WTC11 (cell line): ENCODE measurements at regions not wholly inside any gene's neighbourhood (a gene's known extent, or its start where the extent isn't known, plus 50 kb on each side); places are given as distances from the start of the nearest gene placed in this dataset.

Experiments
- FOXK1 ChIP-seq: sonication (generic); formaldehyde crosslinking; IDR thresholded peaks from 2 replicates; pipeline ENCODE4 v1.8.0; 2022; ENCODE audit warnings: mild to moderate bottlenecking, moderate library complexity, missing genetic modification reagents
- IRF2 ChIP-seq: sonication (generic); formaldehyde crosslinking; IDR thresholded peaks from 2 replicates; pipeline ENCODE4 v1.8.0; 2022; ENCODE audit warnings: low read depth, missing genetic modification reagents, borderline replicate concordance
- NFE2L1 ChIP-seq: sonication (generic); formaldehyde crosslinking; IDR thresholded peaks from 2 replicates; pipeline ENCODE4 v1.8.1; 2023; ENCODE audit warnings: missing genetic modification reagents
- NFYB ChIP-seq: sonication (generic); formaldehyde crosslinking; conservative IDR thresholded peaks from 2 replicates; pipeline ENCODE4 v1.8.0; 2022; ENCODE audit warnings: low read depth, missing genetic modification reagents
- NR3C1 ChIP-seq: sonication (generic); formaldehyde crosslinking; conservative IDR thresholded peaks from 2 replicates; pipeline ENCODE4 v1.8.1; 2023; ENCODE audit warnings: low read depth, mild to moderate bottlenecking, missing genetic modification reagents
- RORB ChIP-seq: fragments of 250-450 bp; sonication (Bioruptor Pico); IDR thresholded peaks from 2 replicates; pipeline ENCODE4 v1.9.0; 2021; ENCODE audit warnings: mild to moderate bottlenecking
- TEAD1 ChIP-seq: sonication (generic); formaldehyde crosslinking; IDR thresholded peaks from 2 replicates; pipeline ENCODE4 v1.8.0; 2022; ENCODE audit warnings: mild to moderate bottlenecking, missing genetic modification reagents
- ZNF263 ChIP-seq: sonication (generic); formaldehyde crosslinking; IDR thresholded peaks from 2 replicates; pipeline ENCODE4 v1.8.1; 2022; ENCODE audit warnings: low read depth, mild to moderate bottlenecking, moderate library complexity, missing genetic modification reagents
- ZNF317 ChIP-seq: sonication (generic); formaldehyde crosslinking; IDR thresholded peaks from 2 replicates; pipeline ENCODE4 v1.8.1; 2023; ENCODE audit warnings: low read depth, mild to moderate bottlenecking, moderate library complexity, missing genetic modification reagents, borderline replicate concordance
- TF ChIP-seq, protein P1 (sequence below): fragments of 200-600 bp; IDR thresholded peaks from 2 replicates; pipeline ENCODE4 v1.8.0; 2022; ENCODE audit warnings: antibody characterized with exemption
- TF ChIP-seq, protein P2 (sequence below): sonication (generic); formaldehyde crosslinking; IDR thresholded peaks from 2 replicates; pipeline ENCODE4 v1.8.1; 2023; ENCODE audit warnings: mild to moderate bottlenecking, missing genetic modification reagents, borderline replicate concordance
- TF ChIP-seq, protein P3 (sequence below): sonication (generic); formaldehyde crosslinking; IDR thresholded peaks from 2 replicates; pipeline ENCODE4 v1.8.0; 2022; ENCODE audit warnings: mild to moderate bottlenecking, missing genetic modification reagents
- TF ChIP-seq, protein P4 (sequence below): sonication (generic); formaldehyde crosslinking; IDR thresholded peaks from 2 replicates; pipeline ENCODE4 v1.8.1; 2023; ENCODE audit warnings: mild to moderate bottlenecking, missing genetic modification reagents, moderate library complexity

DNA sequence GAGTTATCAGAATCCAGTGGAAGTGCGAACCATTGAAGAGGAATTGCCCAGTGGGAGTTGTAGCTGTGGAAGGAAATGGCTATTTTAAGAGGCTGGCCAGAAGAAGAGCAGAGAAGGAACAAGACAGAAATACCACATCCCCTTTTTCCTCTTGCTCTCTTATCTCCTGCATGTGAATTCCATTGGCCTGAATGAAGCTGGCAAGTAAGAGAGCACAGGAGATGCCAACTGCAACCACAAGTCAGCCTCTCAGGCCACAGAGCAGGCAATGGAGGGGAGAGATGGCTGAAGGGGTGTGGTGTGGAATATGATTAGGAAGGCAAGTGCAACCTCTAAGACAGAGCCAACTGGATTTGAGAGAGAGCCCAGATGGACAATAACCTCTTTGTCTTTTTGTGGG lies 362.7 kb upstream of the IMPG1 start:
- TF ChIP-seq, protein P1, sequence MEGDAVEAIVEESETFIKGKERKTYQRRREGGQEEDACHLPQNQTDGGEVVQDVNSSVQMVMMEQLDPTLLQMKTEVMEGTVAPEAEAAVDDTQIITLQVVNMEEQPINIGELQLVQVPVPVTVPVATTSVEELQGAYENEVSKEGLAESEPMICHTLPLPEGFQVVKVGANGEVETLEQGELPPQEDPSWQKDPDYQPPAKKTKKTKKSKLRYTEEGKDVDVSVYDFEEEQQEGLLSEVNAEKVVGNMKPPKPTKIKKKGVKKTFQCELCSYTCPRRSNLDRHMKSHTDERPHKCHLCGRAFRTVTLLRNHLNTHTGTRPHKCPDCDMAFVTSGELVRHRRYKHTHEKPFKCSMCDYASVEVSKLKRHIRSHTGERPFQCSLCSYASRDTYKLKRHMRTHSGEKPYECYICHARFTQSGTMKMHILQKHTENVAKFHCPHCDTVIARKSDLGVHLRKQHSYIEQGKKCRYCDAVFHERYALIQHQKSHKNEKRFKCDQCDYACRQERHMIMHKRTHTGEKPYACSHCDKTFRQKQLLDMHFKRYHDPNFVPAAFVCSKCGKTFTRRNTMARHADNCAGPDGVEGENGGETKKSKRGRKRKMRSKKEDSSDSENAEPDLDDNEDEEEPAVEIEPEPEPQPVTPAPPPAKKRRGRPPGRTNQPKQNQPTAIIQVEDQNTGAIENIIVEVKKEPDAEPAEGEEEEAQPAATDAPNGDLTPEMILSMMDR: no peak
- TF ChIP-seq NR3C1 (CRISPR knock-in tag): no peak
- no peak for TF ChIP-seq FOXK1
- no peak for TF ChIP-seq ZNF263 (CRISPR knock-in tag)
- TF ChIP-seq RORB: no peak
- TF ChIP-seq IRF2 (CRISPR knock-in tag): no peak
- TF ChIP-seq, protein P2, sequence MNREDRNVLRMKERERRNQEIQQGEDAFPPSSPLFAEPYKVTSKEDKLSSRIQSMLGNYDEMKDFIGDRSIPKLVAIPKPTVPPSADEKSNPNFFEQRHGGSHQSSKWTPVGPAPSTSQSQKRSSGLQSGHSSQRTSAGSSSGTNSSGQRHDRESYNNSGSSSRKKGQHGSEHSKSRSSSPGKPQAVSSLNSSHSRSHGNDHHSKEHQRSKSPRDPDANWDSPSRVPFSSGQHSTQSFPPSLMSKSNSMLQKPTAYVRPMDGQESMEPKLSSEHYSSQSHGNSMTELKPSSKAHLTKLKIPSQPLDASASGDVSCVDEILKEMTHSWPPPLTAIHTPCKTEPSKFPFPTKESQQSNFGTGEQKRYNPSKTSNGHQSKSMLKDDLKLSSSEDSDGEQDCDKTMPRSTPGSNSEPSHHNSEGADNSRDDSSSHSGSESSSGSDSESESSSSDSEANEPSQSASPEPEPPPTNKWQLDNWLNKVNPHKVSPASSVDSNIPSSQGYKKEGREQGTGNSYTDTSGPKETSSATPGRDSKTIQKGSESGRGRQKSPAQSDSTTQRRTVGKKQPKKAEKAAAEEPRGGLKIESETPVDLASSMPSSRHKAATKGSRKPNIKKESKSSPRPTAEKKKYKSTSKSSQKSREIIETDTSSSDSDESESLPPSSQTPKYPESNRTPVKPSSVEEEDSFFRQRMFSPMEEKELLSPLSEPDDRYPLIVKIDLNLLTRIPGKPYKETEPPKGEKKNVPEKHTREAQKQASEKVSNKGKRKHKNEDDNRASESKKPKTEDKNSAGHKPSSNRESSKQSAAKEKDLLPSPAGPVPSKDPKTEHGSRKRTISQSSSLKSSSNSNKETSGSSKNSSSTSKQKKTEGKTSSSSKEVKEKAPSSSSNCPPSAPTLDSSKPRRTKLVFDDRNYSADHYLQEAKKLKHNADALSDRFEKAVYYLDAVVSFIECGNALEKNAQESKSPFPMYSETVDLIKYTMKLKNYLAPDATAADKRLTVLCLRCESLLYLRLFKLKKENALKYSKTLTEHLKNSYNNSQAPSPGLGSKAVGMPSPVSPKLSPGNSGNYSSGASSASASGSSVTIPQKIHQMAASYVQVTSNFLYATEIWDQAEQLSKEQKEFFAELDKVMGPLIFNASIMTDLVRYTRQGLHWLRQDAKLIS (CRISPR knock-in tag): no peak
- TF ChIP-seq ZNF317 (CRISPR knock-in tag): no peak
- TF ChIP-seq, protein P3, sequence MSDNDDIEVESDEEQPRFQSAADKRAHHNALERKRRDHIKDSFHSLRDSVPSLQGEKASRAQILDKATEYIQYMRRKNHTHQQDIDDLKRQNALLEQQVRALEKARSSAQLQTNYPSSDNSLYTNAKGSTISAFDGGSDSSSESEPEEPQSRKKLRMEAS (CRISPR knock-in tag): no peak
- TF ChIP-seq TEAD1 (CRISPR knock-in tag): no peak
- TF ChIP-seq NFE2L1 (CRISPR knock-in tag): no peak
- no peak for TF ChIP-seq NFYB (CRISPR knock-in tag)
- TF ChIP-seq, protein P4, sequence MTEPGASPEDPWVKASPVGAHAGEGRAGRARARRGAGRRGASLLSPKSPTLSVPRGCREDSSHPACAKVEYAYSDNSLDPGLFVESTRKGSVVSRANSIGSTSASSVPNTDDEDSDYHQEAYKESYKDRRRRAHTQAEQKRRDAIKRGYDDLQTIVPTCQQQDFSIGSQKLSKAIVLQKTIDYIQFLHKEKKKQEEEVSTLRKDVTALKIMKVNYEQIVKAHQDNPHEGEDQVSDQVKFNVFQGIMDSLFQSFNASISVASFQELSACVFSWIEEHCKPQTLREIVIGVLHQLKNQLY (CRISPR knock-in tag): no peak
